ENCODE measurements at regions not wholly inside any gene's neighbourhood (a gene's known extent, or its start where the extent isn't known, plus 50 kb on each side); places are given as distances from the start of the nearest gene placed in this dataset.

DNA sequence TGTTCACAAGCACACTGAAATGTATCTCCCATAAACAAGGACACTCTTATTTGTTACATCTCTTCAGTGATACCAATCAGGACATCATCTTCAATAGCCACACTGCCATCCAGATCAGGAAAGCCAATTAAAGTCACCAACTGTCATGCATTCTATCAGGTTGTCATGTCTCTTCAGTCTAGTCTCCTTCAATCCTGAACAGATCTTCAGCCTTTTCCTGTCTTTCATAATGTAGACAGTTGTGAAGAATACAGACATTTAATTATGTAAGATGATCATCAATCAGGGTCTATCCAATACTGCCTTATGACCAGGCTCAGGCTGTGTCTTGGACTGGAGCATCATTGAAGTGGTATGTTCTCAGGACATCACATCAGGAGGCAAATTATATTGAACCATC, 419.8 kb upstream of the SMC2 start (continued):
- TF ChIP-seq ZNF114 (CRISPR knock-in tag; IDR thresholded peaks at IDR 0.05), result no peak
- no peak for TF ChIP-seq STAT1 (IDR thresholded peaks at IDR 0.05; ENCODE audit: unreplicated experiment)

DNA sequence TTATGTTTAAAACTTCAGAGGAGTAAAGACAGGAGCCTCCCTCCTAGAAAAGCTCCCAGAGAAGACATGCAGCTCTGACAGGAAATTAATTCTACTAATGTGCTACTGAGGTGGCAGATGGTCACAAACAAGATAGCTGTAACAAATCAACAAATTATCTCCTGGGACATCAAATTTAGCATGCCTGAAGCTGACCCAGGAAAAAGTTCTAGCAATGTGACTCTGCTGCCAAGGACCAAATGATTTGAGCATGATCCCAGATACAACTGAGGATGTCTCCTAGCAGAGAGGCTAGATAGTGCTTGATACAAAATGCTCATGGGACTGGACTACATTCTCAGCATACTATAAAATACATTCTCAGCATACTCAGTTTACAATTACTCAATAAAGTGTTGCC, 413.5 kb upstream of the SMC2 start:
- TF ChIP-seq ZNF114 (CRISPR knock-in tag; IDR thresholded peaks at IDR 0.05) (no peak), POLR2AphosphoS5 (IDR thresholded peaks at IDR 0.05; ENCODE audit: low read depth) (no peak), EZH2 (IDR thresholded peaks at IDR 0.05; ENCODE audit: low read depth, unreplicated experiment) (no peak), EZH2phosphoT487 (IDR thresholded peaks at IDR 0.05; ENCODE audit: unreplicated experiment) (no peak), CREB1 (CRISPR knock-in tag; IDR thresholded peaks at IDR 0.05; ENCODE audit: low read depth) (no peak), STAT1 (IDR thresholded peaks at IDR 0.05; ENCODE audit: unreplicated experiment) (no peak), JUNB (IDR thresholded peaks at IDR 0.05; ENCODE audit: unreplicated experiment) (no peak), ZNF462 (CRISPR knock-in tag; IDR thresholded peaks at IDR 0.05) (no peak), NANOG (IDR thresholded peaks at IDR 0.05; ENCODE audit: borderline replicate concordance) (no peak)
- TF ChIP-seq, protein P1, sequence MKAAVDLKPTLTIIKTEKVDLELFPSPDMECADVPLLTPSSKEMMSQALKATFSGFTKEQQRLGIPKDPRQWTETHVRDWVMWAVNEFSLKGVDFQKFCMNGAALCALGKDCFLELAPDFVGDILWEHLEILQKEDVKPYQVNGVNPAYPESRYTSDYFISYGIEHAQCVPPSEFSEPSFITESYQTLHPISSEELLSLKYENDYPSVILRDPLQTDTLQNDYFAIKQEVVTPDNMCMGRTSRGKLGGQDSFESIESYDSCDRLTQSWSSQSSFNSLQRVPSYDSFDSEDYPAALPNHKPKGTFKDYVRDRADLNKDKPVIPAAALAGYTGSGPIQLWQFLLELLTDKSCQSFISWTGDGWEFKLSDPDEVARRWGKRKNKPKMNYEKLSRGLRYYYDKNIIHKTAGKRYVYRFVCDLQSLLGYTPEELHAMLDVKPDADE (IDR thresholded peaks at IDR 0.05), result no peak
- TF ChIP-seq, protein P2, sequence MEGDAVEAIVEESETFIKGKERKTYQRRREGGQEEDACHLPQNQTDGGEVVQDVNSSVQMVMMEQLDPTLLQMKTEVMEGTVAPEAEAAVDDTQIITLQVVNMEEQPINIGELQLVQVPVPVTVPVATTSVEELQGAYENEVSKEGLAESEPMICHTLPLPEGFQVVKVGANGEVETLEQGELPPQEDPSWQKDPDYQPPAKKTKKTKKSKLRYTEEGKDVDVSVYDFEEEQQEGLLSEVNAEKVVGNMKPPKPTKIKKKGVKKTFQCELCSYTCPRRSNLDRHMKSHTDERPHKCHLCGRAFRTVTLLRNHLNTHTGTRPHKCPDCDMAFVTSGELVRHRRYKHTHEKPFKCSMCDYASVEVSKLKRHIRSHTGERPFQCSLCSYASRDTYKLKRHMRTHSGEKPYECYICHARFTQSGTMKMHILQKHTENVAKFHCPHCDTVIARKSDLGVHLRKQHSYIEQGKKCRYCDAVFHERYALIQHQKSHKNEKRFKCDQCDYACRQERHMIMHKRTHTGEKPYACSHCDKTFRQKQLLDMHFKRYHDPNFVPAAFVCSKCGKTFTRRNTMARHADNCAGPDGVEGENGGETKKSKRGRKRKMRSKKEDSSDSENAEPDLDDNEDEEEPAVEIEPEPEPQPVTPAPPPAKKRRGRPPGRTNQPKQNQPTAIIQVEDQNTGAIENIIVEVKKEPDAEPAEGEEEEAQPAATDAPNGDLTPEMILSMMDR (conservative IDR thresholded peaks at IDR 0.05; ENCODE audit: low read depth in 2 of 2), result no peak
- H3K79me2 ChIP-seq (replicated peaks; ENCODE audit: insufficient read depth), result no peaks in the 10 kb centered on the region
- H3K9me3 Mint-ChIP-seq, result peaks cover 93% of the 10 kb centered on the region
- no peak overlapping the region for H3K4me2 ChIP-seq
- no peak overlapping the region for H2AFZ ChIP-seq
- H3K9me2 ChIP-seq (ENCODE audit: insufficient read depth), result no peaks in the 10 kb centered on the region
- no peaks in the 10 kb centered on the region for H3K27me3 ChIP-seq (ENCODE audit: insufficient read depth)
- DNase-seq (ENCODE audit: low spot score), result no peak
- no peaks in the 10 kb centered on the region for H4K20me1 ChIP-seq (replicated peaks; ENCODE audit: insufficient read depth)
- H3K27me3 Mint-ChIP-seq (ENCODE audit: insufficient read depth, low read depth, poor library complexity), result no peaks in the 10 kb centered on the region
- H3K36me3 ChIP-seq (ENCODE audit: insufficient read depth), result no peaks in the 10 kb centered on the region; the same call in 1 of the 2 replicates
- no peaks in the 10 kb centered on the region for H3K4me1 Mint-ChIP-seq
- H3K27ac ChIP-seq (ENCODE audit: low read depth), result no peak overlapping the region
- no peak for ATAC-seq
- no peak overlapping the region for H3K4me3 Mint-ChIP-seq
- H3F3A ChIP-seq (replicated peaks; ENCODE audit: low read depth), result no peaks in the 10 kb centered on the region
- H3K36me3 Mint-ChIP-seq (ENCODE audit: low read depth), result peaks cover 38% of the 10 kb centered on the region
- H3K4me3 ChIP-seq, result no peak overlapping the region
- H3K27ac Mint-ChIP-seq, result no peak overlapping the region
- no peaks in the 10 kb centered on the region for H3K4me1 ChIP-seq (ENCODE audit: insufficient read depth)
